ENCODE measurements at regions not wholly inside any gene's neighbourhood (a gene's known extent, or its start where the extent isn't known, plus 50 kb on each side); places are given as distances from the start of the nearest gene placed in this dataset.

- no peak for DNase-seq (ENCODE audit: low read depth, low spot score)
- Histone ChIP-seq H3K27ac (ENCODE audit: low read length) (peak overlapping the region; percentile 36; the same call in 1 of the 2 replicates), H3K4me1 (ENCODE audit: control insufficient read depth, insufficient read depth, low read length) (no peaks in the 10 kb centered on the region), H3K4me3 (ENCODE audit: low read depth in 2 of 2, low read length in 2 of 2) (no peak overlapping the region), H3K36me3 (ENCODE audit: control insufficient read depth, insufficient read depth, low read length) (no peaks in the 10 kb centered on the region), H3K27me3 (ENCODE audit: control insufficient read depth, insufficient read depth, low read length) (no peaks in the 10 kb centered on the region), H3K9me3 (ENCODE audit: control insufficient read depth, insufficient read depth, low read depth, low read length) (no peaks in the 10 kb centered on the region; the same call in 1 of the 2 replicates)
- ChIA-PET CTCF (no interaction called here), POLR2A (no interaction called here)
- intact Hi-C loops (cut with micrococcal nuclease; ENCODE audit: unreplicated experiment) (no loop called here), in situ Hi-C loops (cut with HindIII; ENCODE audit: low pct_unique_long_range_greater_than_20kb, low sequenced_read_pairs) (no loop called here)
- ATAC-seq: no peak
- TF ChIP-seq SIN3A (IDR thresholded peaks at IDR 0.05; ENCODE audit: borderline replicate concordance, insufficient read depth, low read depth, low read length): no peak
- TF ChIP-seq TCF7L2 (IDR thresholded peaks at IDR 0.05; ENCODE audit: low read depth, low read length): no peak
- TF ChIP-seq REST (IDR thresholded peaks at IDR 0.05; ENCODE audit: insufficient read depth in 1 of 2, low read depth in 2 of 2, low read length in 1 of 2): no peak
- no peak for TF ChIP-seq CTCF (IDR thresholded peaks at IDR 0.05)
- TF ChIP-seq POLR2AphosphoS5 (IDR thresholded peaks at IDR 0.05; ENCODE audit: low read depth, low read length): no peak
- no TSS peak for BruUV-seq (replicated peaks)
Observed at GRCh38 chr5:57862942-57863341, 380.3 kb upstream of the ACTBL2 start.

- in situ Hi-C loops (cut with HindIII; ENCODE audit: low pct_unique_long_range_greater_than_20kb, low sequenced_read_pairs) (no loop called here), intact Hi-C loops (cut with micrococcal nuclease; ENCODE audit: unreplicated experiment) (no loop called here)
- Histone ChIP-seq H3K4me3 (ENCODE audit: low read depth in 2 of 2, low read length in 2 of 2) (no peak overlapping the region), H3K9me3 (ENCODE audit: control insufficient read depth, insufficient read depth, low read depth, low read length) (no peaks in the 10 kb centered on the region; the same call in 1 of the 2 replicates), H3K4me1 (ENCODE audit: control insufficient read depth, insufficient read depth, low read length) (no peaks in the 10 kb centered on the region), H3K27me3 (ENCODE audit: control insufficient read depth, insufficient read depth, low read length) (no peaks in the 10 kb centered on the region), H3K36me3 (ENCODE audit: control insufficient read depth, insufficient read depth, low read length) (no peaks in the 10 kb centered on the region), H3K27ac (ENCODE audit: low read length) (peak overlapping the region; percentile 36; the same call in 1 of the 2 replicates)
- TF ChIP-seq CTCF (IDR thresholded peaks at IDR 0.05) (no peak), REST (IDR thresholded peaks at IDR 0.05; ENCODE audit: insufficient read depth in 1 of 2, low read depth in 2 of 2, low read length in 1 of 2) (no peak), TCF7L2 (IDR thresholded peaks at IDR 0.05; ENCODE audit: low read depth, low read length) (no peak), SIN3A (IDR thresholded peaks at IDR 0.05; ENCODE audit: borderline replicate concordance, insufficient read depth, low read depth, low read length) (no peak), POLR2AphosphoS5 (IDR thresholded peaks at IDR 0.05; ENCODE audit: low read depth, low read length) (no peak)
- no TSS peak for BruUV-seq (replicated peaks)
- POLR2A ChIA-PET: no interaction called here
- no peak for ATAC-seq
- DNase-seq (ENCODE audit: low read depth, low spot score): no peak
- CTCF ChIA-PET: no interaction called here
Observed at GRCh38 chr5:57862471-57862911, 379.9 kb upstream of the ACTBL2 start.

Measured in Panc1 (cell line).